ENCODE measurements at regions not wholly inside any gene's neighbourhood (a gene's known extent, or its start where the extent isn't known, plus 50 kb on each side); places are given as distances from the start of the nearest gene placed in this dataset.

GRCh38 chr2:155518094-155518493 lies 814.4 kb downstream of the NR4A2 start:
- in situ Hi-C loops (cut with HindIII; ENCODE audit: low sequenced_read_pairs): no loop called here
- DNase-seq (ENCODE audit: low read depth): no peak
- no peak overlapping the region for H3K4me3 ChIP-seq (ENCODE audit: low read depth, low read length)
- TF ChIP-seq, protein P1, sequence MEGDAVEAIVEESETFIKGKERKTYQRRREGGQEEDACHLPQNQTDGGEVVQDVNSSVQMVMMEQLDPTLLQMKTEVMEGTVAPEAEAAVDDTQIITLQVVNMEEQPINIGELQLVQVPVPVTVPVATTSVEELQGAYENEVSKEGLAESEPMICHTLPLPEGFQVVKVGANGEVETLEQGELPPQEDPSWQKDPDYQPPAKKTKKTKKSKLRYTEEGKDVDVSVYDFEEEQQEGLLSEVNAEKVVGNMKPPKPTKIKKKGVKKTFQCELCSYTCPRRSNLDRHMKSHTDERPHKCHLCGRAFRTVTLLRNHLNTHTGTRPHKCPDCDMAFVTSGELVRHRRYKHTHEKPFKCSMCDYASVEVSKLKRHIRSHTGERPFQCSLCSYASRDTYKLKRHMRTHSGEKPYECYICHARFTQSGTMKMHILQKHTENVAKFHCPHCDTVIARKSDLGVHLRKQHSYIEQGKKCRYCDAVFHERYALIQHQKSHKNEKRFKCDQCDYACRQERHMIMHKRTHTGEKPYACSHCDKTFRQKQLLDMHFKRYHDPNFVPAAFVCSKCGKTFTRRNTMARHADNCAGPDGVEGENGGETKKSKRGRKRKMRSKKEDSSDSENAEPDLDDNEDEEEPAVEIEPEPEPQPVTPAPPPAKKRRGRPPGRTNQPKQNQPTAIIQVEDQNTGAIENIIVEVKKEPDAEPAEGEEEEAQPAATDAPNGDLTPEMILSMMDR (IDR thresholded peaks at IDR 0.05; ENCODE audit: low read depth, low read length, missing control alignments): no peak

DNA sequence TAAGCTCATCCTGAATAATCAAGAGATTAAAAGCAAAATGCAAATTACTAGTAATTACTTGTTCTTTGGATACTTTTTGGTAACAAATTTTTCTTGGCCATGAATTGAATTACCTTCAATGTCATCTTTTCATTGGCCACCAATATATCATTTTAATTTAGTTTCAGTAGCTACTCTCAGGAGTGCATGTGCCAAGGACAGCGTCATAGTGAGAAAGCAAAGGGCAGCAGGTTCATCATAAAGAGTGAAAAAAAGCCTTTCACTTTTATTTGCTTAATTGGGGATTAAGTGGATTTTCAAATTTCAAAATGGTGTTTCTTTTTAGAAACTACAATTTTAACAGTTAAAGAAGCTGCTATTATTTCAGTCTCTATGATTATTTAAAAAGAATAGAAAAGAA lies 815.2 kb downstream of the NR4A2 start:
- in situ Hi-C loops (cut with HindIII; ENCODE audit: low sequenced_read_pairs): no loop called here
- DNase-seq (ENCODE audit: low read depth): no peak
- TF ChIP-seq, protein P1 (IDR thresholded peaks at IDR 0.05; ENCODE audit: low read depth, low read length, missing control alignments): no peak

GRCh38 chr2:155513248-155513647 lies 814.8 kb downstream of the KCNJ3 start:
- TF ChIP-seq, protein P1 (IDR thresholded peaks at IDR 0.05; ENCODE audit: low read depth, low read length, missing control alignments): no peak
- in situ Hi-C loops (cut with HindIII; ENCODE audit: low sequenced_read_pairs): no loop called here
- no peak overlapping the region for H3K4me3 ChIP-seq (ENCODE audit: low read depth, low read length)
- DNase-seq (ENCODE audit: low read depth): no peak

More for the DNA sequence above, 815.2 kb downstream of the NR4A2 start:
- H3K4me3 ChIP-seq (ENCODE audit: low read depth, low read length): no peak overlapping the region

DNA sequence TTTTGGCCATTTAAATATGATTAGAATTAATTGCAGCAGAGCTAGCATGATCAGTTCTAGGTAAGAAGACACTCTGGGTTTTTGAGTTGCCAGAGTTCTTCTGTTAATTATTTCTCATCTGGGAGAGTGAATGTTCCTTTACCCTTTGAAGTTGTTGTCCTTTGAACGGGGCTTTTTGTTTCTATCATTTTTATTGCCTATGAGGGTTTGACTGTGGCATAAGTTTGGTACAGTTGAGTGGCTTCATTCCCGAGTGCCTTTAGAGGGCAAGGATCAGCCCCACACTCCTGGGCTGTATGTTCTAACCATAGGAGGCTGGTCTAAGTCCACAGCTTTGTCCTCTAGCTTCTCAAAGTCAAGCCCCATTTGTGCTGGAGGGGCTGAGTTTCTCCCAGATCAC lies 804.3 kb downstream of the KCNJ3 start:
- no peak overlapping the region for H3K4me3 ChIP-seq (ENCODE audit: low read depth, low read length)
- DNase-seq (ENCODE audit: low read depth): no peak
- in situ Hi-C loops (cut with HindIII; ENCODE audit: low sequenced_read_pairs): no loop called here
- TF ChIP-seq, protein P1 (IDR thresholded peaks at IDR 0.05; ENCODE audit: low read depth, low read length, missing control alignments): no peak

- no peak for DNase-seq (ENCODE audit: low read depth)
- in situ Hi-C loops (cut with HindIII; ENCODE audit: low sequenced_read_pairs): no loop called here
- TF ChIP-seq, protein P1 (IDR thresholded peaks at IDR 0.05; ENCODE audit: low read depth, low read length, missing control alignments): no peak
Measured at GRCh38 chr2:155498106-155498505, 799.6 kb downstream of the KCNJ3 start.

GRCh38 chr2:155494744-155495143 lies 796.2 kb downstream of the KCNJ3 start:
- H3K4me3 ChIP-seq (ENCODE audit: low read depth, low read length): no peak overlapping the region
- in situ Hi-C loops (cut with HindIII; ENCODE audit: low sequenced_read_pairs): no loop called here
- TF ChIP-seq, protein P1 (IDR thresholded peaks at IDR 0.05; ENCODE audit: low read depth, low read length, missing control alignments): no peak
- DNase-seq (ENCODE audit: low read depth): no peak

More at GRCh38 chr2:155498106-155498505, 799.6 kb downstream of the KCNJ3 start:
- no peak overlapping the region for H3K4me3 ChIP-seq (ENCODE audit: low read depth, low read length)

All from astrocyte of the cerebellum (primary cell).